Stimulated activated effector memory CD8-positive, alpha-beta T cell treated with anti-CD3 and anti-CD28 coated beads, Interleukin-12 subunit alpha, Interleukin-12 subunit beta, amount 100 ng/mL, for 72 hours (primary cell): ENCODE measurements at regions not wholly inside any gene's neighbourhood (a gene's known extent, or its start where the extent isn't known, plus 50 kb on each side); places are given as distances from the start of the nearest gene placed in this dataset.

Experiments
- ATAC-seq: fragments of 150-1000 bp; cut with Tn5 transposase; 2 replicates; pipeline ENCODE4 v1.10.0; 2021
- DNase-seq, 2 donors: peaks; one replicate each; pipeline ENCODE4 v3.0.0; 2021 to 2022; ENCODE audit warnings: low spot score in 2 of 2
- H3K27ac Mint-ChIP-seq: one replicate; pipeline ENCODE4 v1.8.0; 2022; ENCODE audit warnings: mild to moderate bottlenecking, mixed read lengths
- H3K36me3 Mint-ChIP-seq: one replicate; pipeline ENCODE4 v1.8.0; 2022; ENCODE audit warnings: mild to moderate bottlenecking, mixed read lengths
- H3K4me1 Mint-ChIP-seq: one replicate; pipeline ENCODE4 v1.8.0; 2022; ENCODE audit warnings: mixed read lengths
- H3K4me3 Mint-ChIP-seq: one replicate; pipeline ENCODE4 v1.8.0; 2022; ENCODE audit warnings: mild to moderate bottlenecking, mixed read lengths
- H3K9me3 Mint-ChIP-seq: one replicate; pipeline ENCODE4 v1.8.0; 2022; ENCODE audit warnings: mixed read lengths

- Mint-ChIP-seq H3K9me3 (no peaks in the 10 kb centered on the region), H3K4me3 (no peak overlapping the region), H3K27ac (no peak overlapping the region), H3K4me1 (no peaks in the 10 kb centered on the region), H3K36me3 (no peaks in the 10 kb centered on the region)
- ATAC-seq: no peak
- DNase-seq: no peak
Observed at GRCh38 chr4:14934704-14935390, 67.4 kb upstream of the CPEB2 start.

- ATAC-seq: no peak
- Mint-ChIP-seq H3K9me3 (peaks cover 4% of the 10 kb centered on the region), H3K4me3 (no peak overlapping the region), H3K36me3 (no peaks in the 10 kb centered on the region), H3K27ac (no peak overlapping the region), H3K4me1 (no peaks in the 10 kb centered on the region)
- no peak for DNase-seq
Observed at GRCh38 chr4:14943749-14944148, 58.5 kb upstream of the CPEB2 start.

- H3K9me3 Mint-ChIP-seq: no peaks in the 10 kb centered on the region
- H3K36me3 Mint-ChIP-seq: no peaks in the 10 kb centered on the region
- no peak overlapping the region for H3K4me3 Mint-ChIP-seq
- no peaks in the 10 kb centered on the region for H3K4me1 Mint-ChIP-seq
- H3K27ac Mint-ChIP-seq: no peak overlapping the region
- DNase-seq (no peak), ATAC-seq (no peak)
Observed at GRCh38 chr4:14952352-14952751, 49.9 kb upstream of the CPEB2 start.
